Smooth muscle cell (in vitro differentiated cells): ENCODE measurements at regions not wholly inside any gene's neighbourhood (a gene's known extent, or its start where the extent isn't known, plus 50 kb on each side); places are given as distances from the start of the nearest gene placed in this dataset.

ENCODE experiments used
- DNase-seq: peaks from one replicate; lab custom pipeline; 2025; ENCODE audit not compliant: unreplicated experiment; lab: John Stamatoyannopoulos, UW
- H2AFZ ChIP-seq: fragments of 200-600 bp; sonication (generic); 2 replicates; pipeline ENCODE4 v1.6.0; 2016; ENCODE audit warnings: antibody characterized with exemption, low read depth, mild to moderate bottlenecking
- H3F3A ChIP-seq: fragments of 200-600 bp; sonication (generic); 2 replicates; pipeline ENCODE4 v1.6.0; 2017; ENCODE audit warnings: antibody characterized with exemption, low read depth
- H3K27ac ChIP-seq: fragments of 200-600 bp; sonication (generic); 2 replicates; pipeline ENCODE4 v1.5.1; 2016; ENCODE audit warnings: low read depth, mild to moderate bottlenecking
- H3K27me3 ChIP-seq: fragments of 200-600 bp; sonication (generic); 2 replicates; pipeline ENCODE4 v1.6.1; 2016; ENCODE audit warnings: low read depth, mild to moderate bottlenecking
- H3K36me3 ChIP-seq: fragments of 200-600 bp; sonication (generic); 2 replicates; pipeline ENCODE4 v1.5.1; 2016; ENCODE audit warnings: low read depth
- H3K4me1 ChIP-seq: fragments of 200-600 bp; sonication (generic); 2 replicates; pipeline ENCODE4 v1.5.1; 2016; ENCODE audit warnings: low read depth
- H3K4me2 ChIP-seq: fragments of 200-600 bp; sonication (generic); 2 replicates; pipeline ENCODE4 v1.6.0; 2016; ENCODE audit warnings: mild to moderate bottlenecking
- H3K4me3 ChIP-seq: fragments of 200-600 bp; sonication (generic); 2 replicates; pipeline ENCODE4 v1.5.1; 2016; ENCODE audit warnings: mild to moderate bottlenecking
- H3K79me2 ChIP-seq: fragments of 200-600 bp; sonication (generic); 2 replicates; pipeline ENCODE4 v1.6.0; 2016; ENCODE audit warnings: low read depth, mild to moderate bottlenecking
- H3K9ac ChIP-seq: fragments of 200-600 bp; sonication (generic); 2 replicates; pipeline ENCODE4 v1.6.0; 2016; ENCODE audit warnings: low read depth
- H3K9me3 ChIP-seq: fragments of 200-600 bp; sonication (generic); replicated peaks from 2 replicates; pipeline ENCODE4 v1.5.1; 2016; ENCODE audit warnings: low read depth
- H4K20me1 ChIP-seq: fragments of 200-600 bp; sonication (generic); 2 replicates; pipeline ENCODE4 v1.6.0; 2016; ENCODE audit warnings: low read depth
- whole genome bisulfite sequencing: methylation state at CpG from one replicate; pipeline ENCODE4 v1.1.7; 2016; ENCODE audit warnings: low lambda C conversion rate; 5-methylcytosine and 5-hydroxymethylcytosine counted together
- TF ChIP-seq, protein P1 (sequence below): fragments of 200-600 bp; sonication (generic); IDR thresholded peaks from 2 replicates; pipeline ENCODE4 v1.5.1; 2017; ENCODE audit warnings: borderline replicate concordance, mild to moderate bottlenecking, antibody characterized with exemption; ENCODE audit not compliant: insufficient read depth, poor library complexity, severe bottlenecking

DNA sequence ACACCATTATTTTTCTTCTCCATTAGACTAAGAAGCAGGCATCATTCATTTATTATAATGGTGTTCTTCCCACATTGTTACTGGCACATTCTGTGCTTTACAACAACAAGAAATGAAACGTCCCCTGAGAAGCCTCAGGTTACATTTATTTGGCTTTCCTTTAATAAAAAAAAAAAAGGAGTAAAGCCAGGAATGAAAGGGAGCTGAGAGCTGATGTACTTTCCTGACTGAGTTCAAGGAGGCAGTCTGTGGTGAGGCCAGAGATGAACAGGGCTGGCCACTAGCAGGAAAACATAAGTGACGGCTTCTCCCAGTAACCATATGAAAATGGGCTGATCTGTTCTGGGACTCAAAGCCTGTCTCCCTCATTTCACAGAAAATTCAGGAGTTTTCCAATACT, 742.1 kb downstream of the MAFB start:
- Histone ChIP-seq H3K27ac (no peak overlapping the region), H3F3A (no peaks in the 10 kb centered on the region), H3K4me3 (no peak overlapping the region), H4K20me1 (no peaks in the 10 kb centered on the region), H3K79me2 (no peaks in the 10 kb centered on the region), H3K4me2 (no peak overlapping the region), H3K9me3 (no peaks in the 10 kb centered on the region), H3K4me1 (peaks cover 9% of the 10 kb centered on the region), H3K27me3 (no peaks in the 10 kb centered on the region), H3K36me3 (no peaks in the 10 kb centered on the region), H2AFZ (no peak overlapping the region), H3K9ac (no peak overlapping the region)
- no peak for DNase-seq
- TF ChIP-seq, protein P1, sequence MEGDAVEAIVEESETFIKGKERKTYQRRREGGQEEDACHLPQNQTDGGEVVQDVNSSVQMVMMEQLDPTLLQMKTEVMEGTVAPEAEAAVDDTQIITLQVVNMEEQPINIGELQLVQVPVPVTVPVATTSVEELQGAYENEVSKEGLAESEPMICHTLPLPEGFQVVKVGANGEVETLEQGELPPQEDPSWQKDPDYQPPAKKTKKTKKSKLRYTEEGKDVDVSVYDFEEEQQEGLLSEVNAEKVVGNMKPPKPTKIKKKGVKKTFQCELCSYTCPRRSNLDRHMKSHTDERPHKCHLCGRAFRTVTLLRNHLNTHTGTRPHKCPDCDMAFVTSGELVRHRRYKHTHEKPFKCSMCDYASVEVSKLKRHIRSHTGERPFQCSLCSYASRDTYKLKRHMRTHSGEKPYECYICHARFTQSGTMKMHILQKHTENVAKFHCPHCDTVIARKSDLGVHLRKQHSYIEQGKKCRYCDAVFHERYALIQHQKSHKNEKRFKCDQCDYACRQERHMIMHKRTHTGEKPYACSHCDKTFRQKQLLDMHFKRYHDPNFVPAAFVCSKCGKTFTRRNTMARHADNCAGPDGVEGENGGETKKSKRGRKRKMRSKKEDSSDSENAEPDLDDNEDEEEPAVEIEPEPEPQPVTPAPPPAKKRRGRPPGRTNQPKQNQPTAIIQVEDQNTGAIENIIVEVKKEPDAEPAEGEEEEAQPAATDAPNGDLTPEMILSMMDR, result no peak
- WGBS, result 95% methylated on average over 2 of the region's 2 CpGs

DNA sequence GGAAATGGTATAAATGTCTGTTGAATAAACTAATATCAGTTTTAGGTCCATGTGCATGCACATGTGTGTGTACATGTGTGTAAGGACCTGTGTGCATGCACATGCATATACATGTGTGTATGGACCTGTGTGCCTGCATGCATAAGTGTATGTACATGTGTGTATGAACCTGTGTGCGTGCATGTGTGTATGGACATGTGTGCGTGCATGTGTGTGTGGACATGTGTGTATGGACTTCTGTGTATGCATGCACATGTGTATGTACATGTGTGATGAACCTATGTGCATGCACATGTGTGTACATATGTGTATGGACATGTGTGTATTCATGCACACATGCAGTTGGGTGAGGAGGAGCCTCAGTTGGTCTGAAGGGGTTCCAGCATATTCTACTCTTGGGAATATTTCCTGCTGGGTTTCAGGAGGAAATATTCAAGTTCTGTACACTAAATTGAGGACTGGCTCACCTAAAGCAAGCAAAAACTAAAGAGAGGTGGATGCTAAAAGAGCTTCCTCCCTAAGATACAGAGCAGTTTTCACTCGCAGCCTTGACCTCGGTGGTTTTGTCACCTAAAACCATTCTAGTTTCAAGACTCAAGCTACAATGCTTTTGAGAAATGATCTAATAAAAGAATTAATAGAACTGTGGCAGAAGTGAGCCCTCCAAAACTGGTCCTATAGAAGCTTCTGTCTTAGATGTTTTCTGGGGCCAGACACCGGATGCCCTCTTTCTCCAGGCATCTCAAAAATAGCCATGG, 742.8 kb downstream of the MAFB start:
- no peak overlapping the region for H3K4me3 ChIP-seq
- H3K4me1 ChIP-seq, result peaks cover 9% of the 10 kb centered on the region
- no peaks in the 10 kb centered on the region for H3F3A ChIP-seq
- no peak for DNase-seq
- no peak overlapping the region for H3K9ac ChIP-seq
- H3K9me3 ChIP-seq, result no peaks in the 10 kb centered on the region
- H3K27me3 ChIP-seq, result no peaks in the 10 kb centered on the region
- H3K4me2 ChIP-seq, result no peak overlapping the region
- no peak overlapping the region for H2AFZ ChIP-seq
- TF ChIP-seq, protein P1, result no peak
- H3K36me3 ChIP-seq, result no peaks in the 10 kb centered on the region
- 76% methylated on average over 5 of the region's 5 CpGs for WGBS
- H3K27ac ChIP-seq, result no peak overlapping the region
- no peaks in the 10 kb centered on the region for H4K20me1 ChIP-seq
- H3K79me2 ChIP-seq, result no peaks in the 10 kb centered on the region

DNA sequence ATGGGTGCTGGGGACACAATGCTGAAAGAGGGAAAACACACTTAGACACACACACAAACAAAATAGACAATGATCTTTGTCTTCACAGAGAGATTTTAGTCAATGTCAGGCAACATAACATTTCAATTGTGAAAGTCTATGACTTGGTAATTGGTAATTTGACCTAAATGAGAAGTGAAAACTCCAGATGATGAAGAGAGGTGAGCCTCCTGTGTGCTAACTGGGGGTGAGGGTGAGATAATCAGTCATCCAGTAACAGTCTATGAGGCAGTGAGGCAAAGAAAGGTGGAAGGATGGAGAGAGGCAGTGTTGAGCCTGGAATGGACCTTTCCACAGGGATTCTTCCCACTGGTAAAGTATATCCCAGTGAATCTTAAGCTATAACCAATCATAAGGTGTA, 744.2 kb downstream of the MAFB start:
- Histone ChIP-seq H3K79me2 (no peaks in the 10 kb centered on the region), H4K20me1 (no peaks in the 10 kb centered on the region), H3K4me2 (no peak overlapping the region), H3K4me3 (no peak overlapping the region), H3K36me3 (no peaks in the 10 kb centered on the region), H3K4me1 (peaks cover 9% of the 10 kb centered on the region), H3K9ac (no peak overlapping the region), H3K27ac (no peak overlapping the region), H2AFZ (no peak overlapping the region), H3F3A (no peaks in the 10 kb centered on the region), H3K27me3 (no peaks in the 10 kb centered on the region), H3K9me3 (no peaks in the 10 kb centered on the region)
- TF ChIP-seq, protein P1, result no peak
- DNase-seq, result no peak

DNA sequence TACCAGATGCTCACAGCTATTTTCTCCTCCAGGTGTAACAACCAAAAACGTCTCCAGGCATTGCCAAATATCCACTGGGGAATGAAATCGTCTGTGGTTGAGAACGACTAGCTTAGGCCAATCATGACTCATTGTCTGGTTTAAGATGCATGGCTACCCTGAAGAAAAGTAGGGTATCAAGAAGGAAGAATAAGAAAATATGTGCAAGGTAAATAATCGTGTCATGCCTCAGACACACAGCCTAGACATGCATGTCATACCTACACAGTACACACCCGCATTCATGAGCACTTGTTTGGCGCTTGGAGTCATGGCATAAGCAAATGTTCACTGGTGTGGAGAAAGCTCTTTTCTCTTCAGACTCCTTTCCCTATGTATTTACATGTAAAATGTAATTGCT, 745.7 kb downstream of the MAFB start:
- H3K36me3 ChIP-seq, result no peaks in the 10 kb centered on the region
- H3K4me3 ChIP-seq, result no peak overlapping the region
- H3K27me3 ChIP-seq, result no peaks in the 10 kb centered on the region
- no peaks in the 10 kb centered on the region for H3K9me3 ChIP-seq
- 53% methylated on average over 6 of the region's 6 CpGs for WGBS
- H3K9ac ChIP-seq, result no peak overlapping the region
- TF ChIP-seq, protein P1, result no peak
- no peak overlapping the region for H3K27ac ChIP-seq
- H4K20me1 ChIP-seq, result no peaks in the 10 kb centered on the region
- H3K79me2 ChIP-seq, result no peaks in the 10 kb centered on the region
- H2AFZ ChIP-seq, result no peak overlapping the region
- H3K4me2 ChIP-seq, result no peak overlapping the region
- peaks cover 2% of the 10 kb centered on the region for H3K4me1 ChIP-seq
- no peak for DNase-seq
- no peaks in the 10 kb centered on the region for H3F3A ChIP-seq
